Heart right ventricle (tissue), 16 donors: ENCODE measurements at regions not wholly inside any gene's neighbourhood (a gene's known extent, or its start where the extent isn't known, plus 50 kb on each side); places are given as distances from the start of the nearest gene placed in this dataset.

Experiments
- ATAC-seq, 8 donors: fragments of 200-7000 bp; cut with Tn5 transposase; one replicate each; pipeline ENCODE4 v1.9.1; 2020; ENCODE audit warnings: mild to moderate bottlenecking in 8 of 8, moderate library complexity in 8 of 8, moderate number of reproducible peaks in 1 of 8
- DNase-seq, 2 donors: peaks; one replicate each; pipeline ENCODE4 v3.0.0-alpha.2; 2020
- H3K27ac ChIP-seq, 10 donors: fragments of 200-600 bp; sonication (generic) in 2 of 10; one replicate each; pipeline versions ENCODE4 v1.5.0 to v1.8.0; 2020 to 2022; ENCODE audit warnings: mild to moderate bottlenecking in 3 of 10
- H3K27me3 ChIP-seq, 7 donors: fragments of 200-600 bp; one replicate each; pipeline ENCODE4 v1.8.0; 2021 to 2022; ENCODE audit warnings: mild to moderate bottlenecking in 2 of 7
- H3K36me3 ChIP-seq, 9 donors: fragments of 200-600 bp; sonication (generic) in 1 of 9; one replicate each; pipeline versions ENCODE4 v1.5.0 to v1.8.0; 2020 to 2022; ENCODE audit warnings: mild to moderate bottlenecking in 2 of 9
- H3K4me1 ChIP-seq, 9 donors: fragments of 200-600 bp; sonication (generic) in 1 of 9; one replicate each; pipeline versions ENCODE4 v1.5.0 to v1.8.0; 2020 to 2022; ENCODE audit warnings: mild to moderate bottlenecking in 4 of 9
- H3K4me3 ChIP-seq, 10 donors: fragments of 200-600 bp; sonication (generic) in 2 of 10; one replicate each; pipeline versions ENCODE4 v1.5.0 to v1.8.0; 2020 to 2022; ENCODE audit warnings: mild to moderate bottlenecking in 7 of 10, moderate library complexity in 2 of 10
- H3K9me3 ChIP-seq, 11 donors: fragments of 200-600 bp in 10 of 11; sonication (generic) in 2 of 11; one replicate each; pipeline versions ENCODE4 v1.5.0 to v1.8.0; 2013 to 2022; ENCODE audit warnings: mild to moderate bottlenecking in 2 of 11, control low read depth in 1 of 11, moderate library complexity in 1 of 11
- CTCF ChIP-seq, 9 donors: fragments of 200-600 bp; sonication (generic) in 2 of 9; IDR thresholded peaks; one replicate each; pipeline versions ENCODE4 v1.5.0 to v1.8.0; 2021 to 2022; ENCODE audit warnings: antibody characterized with exemption in 9 of 9, mild to moderate bottlenecking in 5 of 9, moderate library complexity in 1 of 9
- WGBS, 2 donors: extraction: QIAGEN DNeasy Blood & Tissue Kit; methylation state at CpG; one replicate each; pipeline ENCODE4 v1.1.7; 2013; ENCODE audit warnings: inconsistent platforms in 1 of 2; 5-methylcytosine and 5-hydroxymethylcytosine counted together
- intact Hi-C, 10 donors: fragments of 100-400 bp; cut with DNase I; formaldehyde crosslinking; loops; one replicate each; pipeline versions ENCODE4 v1.11.1 to v1.14.2; 2022
- donor health status: Arrhythmogenic right ventricular cardiomyopathy.
- donor health status: ischemic (EF 13 %, LVEDD 7.1; RV severe dilation, severe dysfunction).
- donor health status: healthy with polysubstance abuse.
- donor health status: DM: no; HTN: yes; CAD: no.
- donor health status: DM: no; HTN: no; CAD: no.
- donor health status: ischemic (EF 25% LVEDD 6.9; RV normal size, moderate dysfunction).
- donor health status: ischemic (EF 25% LVEDD 5.7; RV mildly dilated, moderate dysfunction).
- donor health status: healthy.
- donor health status: DM: yes; HTN: yes; CAD: no.
- donor health status: Ischemic cardiomyopathy.
- donor health status: ischemic (EF 35%, LVEDD 5.7; RV mildly dilated, moderate dysfunction).
- donor health status: nonischemic (EF 11% LVEDD 7.7; RV severe dilation, severe dysfunction).
- donor health status: DM: yes; HTN: yes; CAD: no.
- donor health status: PGD.
- donor health status: ischemic (EF 29% LVEDD 5.4; RV normal size, mild dysfunction).
- donor health status: nonischemic (EF 23%, LVEDD 6.1; RV moderate dilation, normal function).

GRCh38 chr16:54798267-54798666 lies 132.4 kb upstream of the IRX5 start:
- no peak overlapping the region for H3K27ac ChIP-seq
- H3K4me1 ChIP-seq, result peaks cover 0 to 4% (median 0%) of the 10 kb centered on the region in 9 donors
- no peak for TF ChIP-seq CTCF (IDR thresholded peaks at IDR 0.05)
- intact Hi-C loops, result no loop called here
- no peak for ATAC-seq
- no peaks in the 10 kb centered on the region for H3K27me3 ChIP-seq
- H3K4me3 ChIP-seq, result no peak overlapping the region
- H3K36me3 ChIP-seq, result no peaks in the 10 kb centered on the region
- DNase-seq, result no peak
- WGBS, 2 donors, result 95 to 100% methylated on average over 1 of the region's 1 CpG
- peaks cover 0 to 20% (median 7%) of the 10 kb centered on the region in 11 donors for H3K9me3 ChIP-seq

- H3K9me3 ChIP-seq, result peaks cover 0 to 20% (median 7%) of the 10 kb centered on the region in 11 donors
- H3K36me3 ChIP-seq, result no peaks in the 10 kb centered on the region
- ATAC-seq (no peak), DNase-seq (no peak)
- peaks cover 0 to 4% (median 0%) of the 10 kb centered on the region in 9 donors for H3K4me1 ChIP-seq
- no peak overlapping the region for H3K27ac ChIP-seq
- no peaks in the 10 kb centered on the region for H3K27me3 ChIP-seq
- 52 to 57% methylated on average over 5 of the region's 5 CpGs for WGBS, 2 donors
- TF ChIP-seq CTCF (IDR thresholded peaks at IDR 0.05), result no peak
- intact Hi-C loops, result no loop called here
- no peak overlapping the region for H3K4me3 ChIP-seq
Measured at GRCh38 chr16:54796211-54796610, 134.5 kb upstream of the IRX5 start.

GRCh38 chr16:54792811-54793210 lies 137.9 kb upstream of the IRX5 start:
- TF ChIP-seq CTCF (IDR thresholded peaks at IDR 0.05), result no peak
- DNase-seq (no peak), ATAC-seq (no peak)
- Histone ChIP-seq H3K4me1 (peaks cover 0 to 4% (median 0%) of the 10 kb centered on the region in 9 donors), H3K27ac (no peak overlapping the region), H3K27me3 (no peaks in the 10 kb centered on the region), H3K9me3 (peaks cover 0 to 12% (median 2%) of the 10 kb centered on the region in 11 donors), H3K36me3 (no peaks in the 10 kb centered on the region), H3K4me3 (no peak overlapping the region)
- intact Hi-C loops, result no loop called here
- WGBS, 2 donors, result 66 to 68% methylated on average over 2 of the region's 2 CpGs

GRCh38 chr16:54787045-54787444 lies 143.6 kb upstream of the IRX5 start:
- DNase-seq (no peak), ATAC-seq (no peak)
- Histone ChIP-seq H3K4me1 (no peaks in the 10 kb centered on the region), H3K36me3 (no peaks in the 10 kb centered on the region), H3K27ac (no peak overlapping the region), H3K27me3 (no peaks in the 10 kb centered on the region), H3K4me3 (no peak overlapping the region), H3K9me3 (peaks cover 0 to 22% (median 6%) of the 10 kb centered on the region in 11 donors)
- intact Hi-C loops, result no loop called here
- no peak for TF ChIP-seq CTCF (IDR thresholded peaks at IDR 0.05)
- WGBS, 2 donors, result 78 to 81% methylated on average over 1 of the region's 1 CpG
